ENCODE measurements at regions not wholly inside any gene's neighbourhood (a gene's known extent, or its start where the extent isn't known, plus 50 kb on each side); places are given as distances from the start of the nearest gene placed in this dataset.

DNA sequence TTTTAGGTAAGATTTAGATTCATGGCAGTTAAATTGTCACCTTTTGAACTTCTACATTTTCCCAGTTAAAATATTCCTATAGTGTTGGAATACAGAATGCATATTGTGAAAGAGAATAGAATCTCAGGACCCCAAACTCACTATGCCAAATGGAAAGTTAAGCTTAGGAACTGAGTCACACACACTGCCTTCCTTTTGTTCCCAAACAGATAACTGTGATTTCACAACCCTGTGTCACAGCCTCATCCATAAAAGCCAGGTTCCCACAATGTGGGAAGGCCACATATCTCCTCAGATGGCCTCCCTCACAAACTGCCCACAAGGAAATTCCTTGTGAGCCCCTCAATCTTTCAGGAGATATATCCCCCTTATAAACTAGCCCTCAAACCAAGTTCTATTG is 94.7 kb upstream of the HPF1 start:
- no peak overlapping the region for H3K9ac ChIP-seq
- H3K9me3 ChIP-seq (ENCODE audit: control insufficient read depth, low read length) = no peaks in the 10 kb centered on the region
- no peaks in the 10 kb centered on the region for H3K79me2 ChIP-seq
- no peak overlapping the region for H3K27ac ChIP-seq
- H3K4me1 ChIP-seq = no peaks in the 10 kb centered on the region
- H2AFZ ChIP-seq = no peak overlapping the region
- no peak overlapping the region for H3K4me2 ChIP-seq (ENCODE audit: low read length)
- TF ChIP-seq, protein P1, sequence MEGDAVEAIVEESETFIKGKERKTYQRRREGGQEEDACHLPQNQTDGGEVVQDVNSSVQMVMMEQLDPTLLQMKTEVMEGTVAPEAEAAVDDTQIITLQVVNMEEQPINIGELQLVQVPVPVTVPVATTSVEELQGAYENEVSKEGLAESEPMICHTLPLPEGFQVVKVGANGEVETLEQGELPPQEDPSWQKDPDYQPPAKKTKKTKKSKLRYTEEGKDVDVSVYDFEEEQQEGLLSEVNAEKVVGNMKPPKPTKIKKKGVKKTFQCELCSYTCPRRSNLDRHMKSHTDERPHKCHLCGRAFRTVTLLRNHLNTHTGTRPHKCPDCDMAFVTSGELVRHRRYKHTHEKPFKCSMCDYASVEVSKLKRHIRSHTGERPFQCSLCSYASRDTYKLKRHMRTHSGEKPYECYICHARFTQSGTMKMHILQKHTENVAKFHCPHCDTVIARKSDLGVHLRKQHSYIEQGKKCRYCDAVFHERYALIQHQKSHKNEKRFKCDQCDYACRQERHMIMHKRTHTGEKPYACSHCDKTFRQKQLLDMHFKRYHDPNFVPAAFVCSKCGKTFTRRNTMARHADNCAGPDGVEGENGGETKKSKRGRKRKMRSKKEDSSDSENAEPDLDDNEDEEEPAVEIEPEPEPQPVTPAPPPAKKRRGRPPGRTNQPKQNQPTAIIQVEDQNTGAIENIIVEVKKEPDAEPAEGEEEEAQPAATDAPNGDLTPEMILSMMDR (IDR thresholded peaks at IDR 0.05) = no peak
- H3K36me3 ChIP-seq (ENCODE audit: control insufficient read depth, insufficient read depth, low read length) = no peaks in the 10 kb centered on the region
- no peak overlapping the region for H3K4me3 ChIP-seq (ENCODE audit: low read depth, low read length)
- H3K27me3 ChIP-seq (ENCODE audit: control insufficient read depth, insufficient read depth, low read length) = no peaks in the 10 kb centered on the region

DNA sequence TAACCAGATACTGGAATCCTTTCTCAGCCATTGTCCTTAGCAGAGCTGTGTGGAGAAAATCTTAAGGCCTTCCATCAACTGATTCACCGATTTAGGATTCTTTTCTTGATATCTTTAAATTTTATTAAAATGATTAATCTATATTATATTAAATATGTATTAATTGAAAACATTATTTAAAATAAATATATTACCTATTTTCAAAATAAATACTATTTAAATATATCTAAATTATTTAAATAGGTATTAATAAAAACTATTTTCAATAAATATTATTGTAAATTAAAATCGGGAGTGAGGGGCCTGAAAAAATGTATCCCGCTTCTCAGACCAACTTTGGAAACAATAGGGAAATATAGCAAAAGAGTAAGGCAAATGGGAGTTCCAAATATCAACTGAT is 94.0 kb upstream of the HPF1 start:
- no peaks in the 10 kb centered on the region for H3K4me1 ChIP-seq
- TF ChIP-seq, protein P1 (IDR thresholded peaks at IDR 0.05) = no peak

DNA sequence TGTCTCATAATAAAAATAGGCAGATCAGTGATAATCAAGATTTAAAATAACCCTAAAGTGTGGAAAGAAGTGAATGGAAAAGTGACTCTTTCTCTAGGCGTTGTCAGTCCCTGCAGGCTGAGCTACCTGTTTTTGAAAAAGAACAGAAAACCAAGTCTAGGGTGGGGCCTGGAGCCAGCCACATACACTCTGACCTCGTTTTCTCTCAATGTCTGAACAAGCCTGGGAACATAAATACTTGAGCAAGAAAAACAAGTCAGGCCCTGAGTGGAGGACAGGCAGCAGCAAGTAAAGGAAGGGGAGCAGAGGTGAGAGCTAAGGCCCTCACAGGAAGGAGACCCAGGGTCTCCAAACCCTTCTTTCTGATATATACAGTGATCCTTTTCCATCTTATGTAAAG is 91.7 kb upstream of the HPF1 start:
- no peaks in the 10 kb centered on the region for H3K79me2 ChIP-seq
- H3K4me2 ChIP-seq (ENCODE audit: low read length) = no peak overlapping the region
- no peaks in the 10 kb centered on the region for H3K27me3 ChIP-seq (ENCODE audit: control insufficient read depth, insufficient read depth, low read length)
- H3K27ac ChIP-seq = no peak overlapping the region
- H3K36me3 ChIP-seq (ENCODE audit: control insufficient read depth, insufficient read depth, low read length) = no peaks in the 10 kb centered on the region
- no peak overlapping the region for H2AFZ ChIP-seq
- no peaks in the 10 kb centered on the region for H3K4me1 ChIP-seq
- TF ChIP-seq, protein P1 (IDR thresholded peaks at IDR 0.05) = no peak
- H3K9me3 ChIP-seq (ENCODE audit: control insufficient read depth, low read length) = no peaks in the 10 kb centered on the region
- H3K9ac ChIP-seq = no peak overlapping the region
- no peak overlapping the region for H3K4me3 ChIP-seq (ENCODE audit: low read depth, low read length)

More for the DNA sequence above, 94.0 kb upstream of the HPF1 start:
- Histone ChIP-seq H3K9ac (no peak overlapping the region), H3K36me3 (ENCODE audit: control insufficient read depth, insufficient read depth, low read length) (no peaks in the 10 kb centered on the region), H3K27me3 (ENCODE audit: control insufficient read depth, insufficient read depth, low read length) (no peaks in the 10 kb centered on the region), H3K79me2 (no peaks in the 10 kb centered on the region), H3K4me3 (ENCODE audit: low read depth, low read length) (no peak overlapping the region), H2AFZ (no peak overlapping the region), H3K4me2 (ENCODE audit: low read length) (no peak overlapping the region), H3K9me3 (ENCODE audit: control insufficient read depth, low read length) (no peaks in the 10 kb centered on the region), H3K27ac (no peak overlapping the region)

DNA sequence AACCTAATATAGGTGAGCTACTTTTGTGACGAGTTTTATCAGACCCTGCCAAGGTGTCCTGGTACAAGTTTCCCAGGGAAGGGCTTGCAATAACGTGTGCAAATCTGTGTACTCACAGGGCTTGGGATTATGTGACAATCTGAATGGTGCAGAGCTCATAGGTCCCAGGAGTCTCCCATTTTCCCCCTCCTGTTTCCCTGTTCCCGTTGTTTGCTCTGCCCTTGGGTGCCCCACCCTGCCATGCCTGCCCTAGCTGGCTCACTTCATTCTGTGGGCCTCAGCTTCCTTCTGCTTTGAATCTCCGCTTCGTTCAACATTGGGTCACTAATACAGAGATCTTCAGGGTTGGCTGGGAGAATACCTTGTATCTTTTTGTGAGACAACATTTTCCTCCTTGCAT is 90.3 kb upstream of the HPF1 start:
- TF ChIP-seq, protein P1 (IDR thresholded peaks at IDR 0.05) = no peak
- Histone ChIP-seq H3K27me3 (ENCODE audit: control insufficient read depth, insufficient read depth, low read length) (no peaks in the 10 kb centered on the region), H3K79me2 (no peaks in the 10 kb centered on the region), H3K9ac (no peak overlapping the region), H3K27ac (no peak overlapping the region), H3K4me2 (ENCODE audit: low read length) (no peak overlapping the region), H2AFZ (no peak overlapping the region), H3K9me3 (ENCODE audit: control insufficient read depth, low read length) (no peaks in the 10 kb centered on the region), H3K4me3 (ENCODE audit: low read depth, low read length) (no peak overlapping the region), H3K4me1 (no peaks in the 10 kb centered on the region), H3K36me3 (ENCODE audit: control insufficient read depth, insufficient read depth, low read length) (no peaks in the 10 kb centered on the region)

DNA sequence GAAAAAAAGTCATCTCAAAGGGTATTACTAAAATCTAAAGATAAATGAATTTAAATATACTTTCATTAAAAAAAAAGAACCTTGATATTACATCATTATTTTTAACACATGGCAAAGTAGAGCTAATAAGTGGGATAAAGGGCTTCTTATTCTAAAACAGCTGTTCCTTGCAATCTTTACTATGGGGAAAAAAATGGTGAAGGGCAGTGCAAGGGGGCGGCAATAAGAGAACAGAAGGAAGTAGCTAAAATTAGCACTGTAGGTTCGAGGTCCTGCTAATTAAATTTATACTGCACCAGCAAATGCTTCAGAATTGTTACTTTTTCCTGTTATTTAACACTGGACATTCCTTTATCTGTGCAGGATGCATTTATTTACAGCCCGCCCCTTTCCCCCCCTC is 89.4 kb upstream of the HPF1 start:
- no peaks in the 10 kb centered on the region for H3K79me2 ChIP-seq
- H3K36me3 ChIP-seq (ENCODE audit: control insufficient read depth, insufficient read depth, low read length) = no peaks in the 10 kb centered on the region
- H3K9ac ChIP-seq = no peak overlapping the region
- H3K4me2 ChIP-seq (ENCODE audit: low read length) = no peak overlapping the region
- H3K9me3 ChIP-seq (ENCODE audit: control insufficient read depth, low read length) = no peaks in the 10 kb centered on the region
- TF ChIP-seq, protein P1 (IDR thresholded peaks at IDR 0.05) = no peak
- H3K27me3 ChIP-seq (ENCODE audit: control insufficient read depth, insufficient read depth, low read length) = no peaks in the 10 kb centered on the region
- no peaks in the 10 kb centered on the region for H3K4me1 ChIP-seq
- H3K27ac ChIP-seq = no peak overlapping the region
- H2AFZ ChIP-seq = no peak overlapping the region
- no peak overlapping the region for H3K4me3 ChIP-seq (ENCODE audit: low read depth, low read length)

Measured in parathyroid adenoma (tissue), 2 donors.